Epithelial cell of esophagus (primary cell): ENCODE measurements at regions not wholly inside any gene's neighbourhood (a gene's known extent, or its start where the extent isn't known, plus 50 kb on each side); places are given as distances from the start of the nearest gene placed in this dataset.
"Not testable (repeated sequence)": the region's sequence is repeated elsewhere in the genome, so short reads cannot be mapped to it uniquely, and the experiment has no call there.

Source experiments
- DNase-seq: peaks from one replicate; pipeline ENCODE4 v3.0.0; 2010; ENCODE audit warnings: low read depth
- H3K4me3 ChIP-seq: 2 replicates; pipeline ENCODE4 v1.5.1; 2011; ENCODE audit warnings: mild to moderate bottlenecking, low read length, control low read depth
- CTCF ChIP-seq: IDR thresholded peaks from 2 replicates; pipeline ENCODE4 v1.5.1; 2011; ENCODE audit warnings: low read depth, mild to moderate bottlenecking, low read length, control low read depth, inconsistent platforms; ENCODE audit not compliant: insufficient read depth; ENCODE audit errors: missing control alignments

- no peak for DNase-seq
- no peak overlapping the region for H3K4me3 ChIP-seq
- no peak for TF ChIP-seq CTCF
These were observed 96.0 kb upstream of the C1GALT1C1 start for GRCh38 chrX:120725874-120726273.

DNA sequence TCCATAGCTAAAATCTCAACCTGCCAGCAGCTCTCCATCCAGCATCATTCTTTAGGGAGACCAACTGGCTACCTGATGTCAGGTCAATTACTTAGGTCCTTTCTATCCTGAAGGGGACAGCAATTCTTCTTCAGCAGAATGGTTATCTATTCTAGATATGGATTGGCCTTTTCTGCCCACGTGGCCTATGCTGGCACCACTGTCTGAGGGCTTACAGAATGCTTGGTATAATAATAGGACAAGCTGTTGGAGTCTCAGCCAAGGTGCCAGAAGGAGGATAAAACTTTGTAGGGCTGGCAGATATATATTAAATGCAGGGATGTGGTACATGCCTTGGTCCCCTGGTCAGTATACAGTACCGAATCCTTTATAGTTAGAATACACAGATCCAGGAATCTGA, 89.8 kb upstream of the C1GALT1C1 start:
- no peak for DNase-seq
- TF ChIP-seq CTCF: no peak
- H3K4me3 ChIP-seq: no peak overlapping the region

GRCh38 chrX:120718969-120719368, 89.1 kb upstream of the C1GALT1C1 start:
- no peak for TF ChIP-seq CTCF
- no peak for DNase-seq
- no peak overlapping the region for H3K4me3 ChIP-seq

DNA sequence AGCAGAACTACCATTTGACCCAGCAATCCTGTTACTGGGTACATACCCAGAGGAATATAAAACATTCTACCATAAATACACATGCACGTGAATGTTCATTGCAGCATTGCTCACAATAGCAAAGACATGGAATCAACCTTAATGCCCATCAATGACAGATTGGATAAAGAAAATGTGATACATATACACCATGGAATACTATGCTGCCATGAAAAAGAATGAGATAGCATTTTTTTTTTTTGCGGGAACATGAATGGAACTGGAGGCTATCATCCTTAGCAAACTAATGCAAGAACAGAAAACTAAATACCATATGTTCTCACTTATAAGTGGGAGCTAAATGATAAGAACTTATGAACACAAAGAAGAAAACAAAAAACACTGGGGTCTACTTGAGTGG, 72.5 kb upstream of the C1GALT1C1 start:
- DNase-seq, H3K4me3 ChIP-seq: not testable (repeated sequence)

DNA sequence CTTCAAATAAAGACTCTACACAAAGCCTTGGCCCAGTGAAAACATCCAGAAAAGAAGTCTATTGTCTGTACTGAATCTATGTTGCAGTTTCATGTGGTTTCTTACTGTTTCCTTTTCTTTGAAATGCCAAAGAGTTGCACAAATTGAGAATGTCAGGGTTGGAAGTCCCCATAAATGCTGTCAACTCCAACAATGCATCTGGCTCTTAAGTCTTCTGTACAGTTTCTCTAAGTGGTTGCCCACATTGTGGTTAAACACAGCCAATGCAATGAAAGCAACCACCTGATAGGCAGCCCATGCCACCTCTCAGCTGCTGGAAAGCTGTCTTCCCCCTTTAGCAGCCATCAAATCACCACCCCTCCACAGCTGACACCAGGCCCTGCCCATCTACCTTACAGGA, 67.2 kb upstream of the C1GALT1C1 start:
- no peak overlapping the region for H3K4me3 ChIP-seq
- no peak for DNase-seq
- TF ChIP-seq CTCF: no peak

DNA sequence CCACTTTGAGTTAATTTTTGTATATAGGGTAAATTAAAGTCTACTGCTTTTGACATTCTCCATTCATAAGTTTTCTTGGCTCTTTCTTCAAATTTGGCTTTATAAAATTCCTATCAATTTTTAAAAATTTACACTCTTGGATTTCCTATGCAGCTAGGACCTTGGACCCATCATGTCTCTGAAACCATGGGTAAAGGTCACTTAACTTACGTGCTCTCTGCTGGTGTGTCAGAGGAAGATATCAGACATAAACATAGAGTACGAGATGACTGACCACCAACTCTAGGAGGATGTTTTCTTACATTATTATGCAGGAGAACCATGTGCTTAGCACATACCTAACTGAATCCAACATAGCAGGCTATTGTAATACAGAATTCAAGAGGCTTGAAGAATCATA, 62.5 kb upstream of the C1GALT1C1 start:
- no peak for DNase-seq
- TF ChIP-seq CTCF: no peak

DNA sequence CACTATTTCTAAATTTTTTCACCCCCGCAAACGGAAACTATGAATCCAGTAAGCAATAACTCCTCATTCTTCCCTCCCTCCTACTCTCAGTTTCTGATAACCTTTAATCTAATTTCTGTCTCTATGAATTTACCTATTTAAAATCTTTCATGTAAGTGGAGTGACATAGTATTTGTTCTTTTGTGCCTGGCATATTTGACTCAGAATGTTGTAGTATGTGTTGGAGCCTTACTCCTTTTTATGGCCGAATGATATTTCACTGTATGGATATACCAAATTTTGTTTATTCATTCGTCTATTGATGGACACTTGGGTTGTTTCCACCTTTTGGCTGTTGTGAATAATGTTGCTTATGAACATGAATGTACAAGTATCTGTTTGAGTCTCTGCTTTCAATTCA, 61.1 kb upstream of the C1GALT1C1 start:
- DNase-seq: no peak
- no peak overlapping the region for H3K4me3 ChIP-seq
- no peak for TF ChIP-seq CTCF

More for the DNA sequence above, 62.5 kb upstream of the C1GALT1C1 start:
- no peak overlapping the region for H3K4me3 ChIP-seq

DNA sequence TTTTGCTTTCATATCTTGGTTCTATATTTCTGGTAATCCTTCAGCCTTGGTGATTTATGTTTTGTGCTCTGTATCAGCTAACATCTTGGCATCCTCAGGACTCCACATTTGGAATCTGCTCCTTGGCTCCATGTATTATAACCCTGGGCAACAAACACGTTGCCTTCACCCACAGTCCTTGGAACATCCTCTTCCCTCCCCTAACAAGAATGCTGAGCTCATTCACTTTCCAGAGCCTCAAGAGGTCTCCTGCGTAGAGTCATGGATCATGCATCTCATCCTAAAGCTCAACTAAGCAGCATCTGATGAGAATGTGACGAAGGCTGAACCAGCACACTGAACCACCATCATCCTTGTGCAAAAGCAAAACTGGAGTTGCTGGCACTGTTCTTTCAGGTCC, 60.5 kb upstream of the C1GALT1C1 start:
- no peak for DNase-seq
- no peak overlapping the region for H3K4me3 ChIP-seq
- no peak for TF ChIP-seq CTCF
